ENCODE measurements at regions not wholly inside any gene's neighbourhood (a gene's known extent, or its start where the extent isn't known, plus 50 kb on each side); places are given as distances from the start of the nearest gene placed in this dataset.
"Not testable (repeated sequence)": the region's sequence is repeated elsewhere in the genome, so short reads cannot be mapped to it uniquely, and the experiment has no call there.

DNA sequence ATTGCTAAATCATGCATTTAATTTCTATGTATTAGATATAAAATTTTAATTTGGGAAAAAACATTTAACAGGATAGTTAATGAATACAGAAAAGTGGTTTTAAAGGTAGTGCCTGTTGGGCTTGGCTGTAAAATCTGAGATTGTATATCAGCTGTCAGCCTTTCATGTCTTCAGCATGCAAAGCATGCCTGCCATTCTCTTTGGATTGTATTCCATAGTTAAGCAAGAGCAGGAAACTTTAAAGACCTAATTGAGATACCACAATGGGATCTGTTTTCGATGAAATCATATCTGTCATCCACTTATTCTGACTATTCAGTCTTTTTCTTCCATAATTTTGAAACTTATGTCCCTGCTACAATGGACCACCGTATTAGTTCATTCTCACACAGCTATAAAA lies 451.0 kb upstream of the DDI1 start:
- DNase-seq: no peak

DNA sequence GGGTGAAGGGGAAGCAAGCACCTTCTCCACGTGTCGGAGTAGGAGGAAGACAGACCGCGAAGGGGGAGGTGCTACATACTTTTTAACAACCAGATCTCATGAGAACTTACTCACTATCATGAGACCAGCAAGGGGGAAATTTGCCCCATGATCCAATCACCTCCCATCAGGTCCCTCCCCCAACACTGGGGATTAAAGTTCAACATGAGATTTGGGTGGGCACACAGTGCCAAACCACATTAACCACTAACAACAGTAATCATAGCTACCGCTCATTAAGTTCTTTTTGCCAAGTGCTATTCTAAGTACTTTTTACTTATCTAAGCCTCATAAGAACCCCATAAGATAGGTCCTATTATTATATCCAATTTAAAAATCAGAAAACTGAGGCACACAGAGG lies 450.5 kb upstream of the DDI1 start:
- no peak for DNase-seq

DNA sequence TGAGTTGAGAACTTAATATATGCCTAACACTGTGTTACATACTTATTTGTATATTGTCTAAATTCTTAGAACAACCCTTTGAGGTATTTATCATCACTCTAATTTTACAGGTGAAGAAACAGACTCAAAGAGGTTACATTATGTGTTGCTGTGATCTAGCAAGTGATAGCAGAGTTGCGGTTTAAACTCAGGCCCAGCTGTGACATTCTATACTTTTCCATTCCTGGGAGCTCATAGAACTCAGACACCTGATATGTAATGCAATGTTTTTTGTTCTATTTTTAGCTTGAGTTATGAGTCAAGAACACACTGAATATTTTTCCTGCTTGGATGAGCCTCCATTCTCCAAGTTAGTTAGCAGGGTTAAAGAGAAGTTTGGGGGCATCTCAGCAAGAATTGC lies 449.7 kb upstream of the DDI1 start:
- DNase-seq: no peak

DNA sequence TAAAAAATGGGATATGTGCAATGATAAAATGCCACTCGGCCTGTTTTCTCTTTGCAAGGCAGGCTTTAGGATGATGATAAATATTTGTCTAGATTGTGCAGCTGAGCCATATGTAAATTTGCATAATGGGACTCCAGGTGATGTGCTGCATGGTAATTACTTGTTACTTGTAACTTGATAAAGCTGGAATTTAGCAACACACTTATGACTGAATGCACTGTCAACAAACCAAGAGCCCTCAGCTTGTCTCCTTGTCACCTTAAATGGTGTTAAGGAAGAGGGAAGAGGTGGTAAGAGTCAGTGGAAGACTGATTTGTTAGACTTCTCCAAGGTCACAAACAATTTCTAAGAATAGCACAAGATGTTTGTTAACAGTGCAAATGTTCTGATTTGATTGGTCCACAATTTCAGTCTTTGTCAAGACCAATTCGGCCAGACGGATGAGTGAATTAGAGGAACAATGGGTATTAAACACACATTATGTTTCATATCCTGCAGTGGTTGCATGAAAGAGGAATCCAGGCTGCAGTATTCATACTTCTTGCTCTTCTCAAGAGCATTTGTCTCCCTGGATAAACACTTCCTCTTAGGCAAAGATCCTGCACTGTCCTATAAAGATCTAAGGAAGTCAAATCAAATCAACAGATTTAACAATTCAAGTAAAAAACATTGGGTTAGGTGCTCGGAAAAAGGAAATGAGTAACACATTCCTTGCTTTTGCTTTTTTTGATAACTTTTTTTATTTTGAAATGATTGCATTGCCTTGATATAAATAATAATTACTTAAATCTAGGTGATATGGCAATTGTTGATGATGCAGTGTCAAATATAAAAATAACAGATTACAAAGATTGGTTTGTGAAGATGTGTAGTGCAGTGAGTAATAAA lies 448.3 kb upstream of the DDI1 start:
- DNase-seq: no peak

DNA sequence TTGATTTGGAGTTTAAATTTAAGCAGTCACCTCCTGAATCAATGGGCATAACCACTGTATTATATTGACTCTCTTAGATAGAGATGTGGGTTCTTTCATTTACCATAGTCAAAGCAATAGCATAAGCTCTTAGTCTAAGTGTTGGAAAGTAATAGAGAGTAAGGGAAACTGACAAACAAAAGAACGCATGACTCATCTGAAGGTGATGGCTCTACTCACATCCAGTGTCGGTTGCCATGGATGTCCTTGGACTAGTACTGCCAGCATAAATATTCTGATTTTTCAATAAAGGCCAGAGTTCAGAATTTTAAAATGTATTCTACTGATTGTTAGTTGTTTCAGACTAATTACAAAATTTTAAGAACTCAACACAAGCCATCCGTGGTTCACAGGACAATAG lies 444.9 kb upstream of the DDI1 start:
- no peak for DNase-seq

DNA sequence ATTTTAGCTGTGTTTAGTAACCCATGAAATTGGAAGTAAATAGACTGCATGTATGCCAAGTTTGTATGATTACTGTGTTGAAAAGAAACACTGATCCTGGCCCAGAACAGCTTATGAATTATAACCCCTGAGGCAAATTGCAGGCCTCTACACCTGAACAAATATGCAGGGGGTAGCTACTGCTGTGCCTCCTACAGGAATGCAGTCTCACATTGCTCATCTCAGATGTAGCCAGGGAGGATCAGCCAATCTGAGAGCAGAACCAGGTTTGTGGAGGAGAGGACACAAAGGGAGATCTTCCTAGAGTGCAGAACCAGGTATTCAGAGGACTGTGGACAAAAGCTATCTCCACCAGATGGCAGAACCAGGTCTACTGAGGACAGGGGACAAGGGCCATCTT lies 442.2 kb upstream of the DDI1 start:
- DNase-seq: no peak

DNA sequence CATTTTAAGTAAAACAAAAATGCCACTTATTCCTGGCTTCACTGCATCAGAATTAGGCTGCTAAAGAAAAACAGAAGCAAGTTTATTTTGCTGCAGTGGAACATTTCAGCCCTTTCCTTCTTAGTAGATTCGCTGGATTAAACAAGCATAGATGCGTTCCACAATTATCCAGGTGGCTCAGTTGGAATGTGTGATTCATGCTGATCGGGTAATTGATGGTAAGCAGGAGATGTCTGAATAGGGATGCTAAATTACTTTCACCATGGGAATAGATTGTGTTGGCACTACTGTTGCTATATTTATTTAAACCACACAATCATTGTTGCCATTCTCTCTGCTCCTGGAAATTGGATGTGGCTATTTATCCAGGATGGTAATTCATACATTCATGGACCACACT lies 440.1 kb upstream of the DDI1 start:
- no peak for DNase-seq

DNA sequence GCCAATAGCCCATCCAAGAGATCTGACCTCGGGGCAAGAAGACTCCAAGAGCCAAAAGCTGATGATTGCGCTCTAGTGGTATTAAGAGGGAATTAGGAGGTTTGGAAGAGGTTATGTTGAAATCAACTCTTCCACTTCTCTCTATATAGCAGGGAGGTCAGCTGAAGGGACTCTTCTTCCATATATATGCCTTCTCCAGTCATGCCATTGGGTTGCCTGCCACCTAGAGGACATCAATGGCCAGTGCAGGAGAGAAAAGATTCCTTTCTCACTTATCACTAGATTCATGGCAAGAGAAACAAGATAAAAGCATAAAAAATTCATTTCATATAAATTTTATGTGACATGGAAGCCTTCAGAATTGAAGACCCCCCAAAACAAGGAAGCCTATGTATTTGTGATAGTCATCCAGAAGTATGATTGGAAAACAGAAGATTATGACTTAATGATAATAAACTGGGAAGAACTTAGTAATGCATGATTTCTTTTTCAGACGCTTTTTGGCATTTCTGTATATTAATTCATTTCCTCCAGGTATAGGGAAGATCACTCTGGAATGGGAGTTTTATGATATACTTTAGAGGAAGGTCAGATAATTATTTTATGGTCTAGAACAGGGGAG lies 435.1 kb upstream of the DDI1 start:
- peak; percentile 31 for DNase-seq

DNA sequence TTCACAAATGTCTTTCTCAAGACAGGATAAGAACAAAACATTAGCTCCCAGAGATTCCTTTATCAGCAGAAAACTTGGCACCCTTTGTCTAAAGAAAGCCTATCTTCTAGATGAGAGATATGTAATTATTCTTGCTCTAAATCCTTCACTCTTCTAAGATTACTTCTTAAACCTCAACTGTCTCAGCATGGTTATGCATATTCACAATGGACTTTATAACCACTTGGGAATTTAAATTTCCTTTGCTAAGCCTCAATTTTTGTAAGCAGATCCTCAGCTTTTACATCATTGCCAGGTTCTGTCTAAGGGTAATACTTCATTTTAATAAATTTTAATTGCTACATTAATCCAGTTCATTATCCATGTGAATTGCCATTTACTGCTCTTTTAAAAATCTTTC lies 433.6 kb upstream of the DDI1 start:
- no peak for DNase-seq

DNA sequence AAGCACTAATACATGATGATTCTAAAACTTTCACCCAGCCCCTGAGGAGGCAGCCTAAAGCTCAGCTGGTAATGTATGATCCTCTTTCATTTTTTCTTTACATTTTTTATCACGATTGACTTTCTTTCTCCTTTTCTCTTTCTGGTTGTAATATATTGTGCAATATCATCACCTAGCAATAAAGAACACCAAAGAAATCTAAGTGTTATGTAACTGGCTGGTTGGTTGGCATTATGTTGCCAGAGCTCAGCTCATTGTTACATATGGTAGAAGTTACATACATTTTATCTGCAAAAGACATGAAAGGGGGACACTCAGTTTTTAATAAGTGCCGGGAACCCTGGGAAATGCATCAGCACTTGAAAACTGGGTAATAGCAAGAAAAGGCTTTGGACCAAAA lies 432.1 kb upstream of the DDI1 start:
- no peak for DNase-seq

DNA sequence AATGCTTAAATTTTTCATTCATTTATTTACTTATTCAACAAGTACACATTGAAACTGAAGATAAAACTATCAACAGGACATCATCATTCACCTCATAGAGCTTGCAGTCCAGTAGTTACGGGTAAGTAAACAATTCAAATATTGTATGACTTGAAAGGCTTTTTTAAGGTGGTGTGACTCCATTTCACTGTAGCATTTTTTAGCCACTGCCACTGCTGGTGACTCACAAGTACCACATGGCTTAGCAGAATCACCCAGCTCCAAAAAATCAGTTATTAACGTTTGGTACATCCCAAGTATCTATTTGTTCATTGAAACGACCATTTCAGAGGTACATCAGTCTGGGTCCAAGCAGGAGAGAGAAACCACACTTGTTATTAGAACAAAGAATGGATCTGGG lies 427.9 kb upstream of the DDI1 start:
- DNase-seq: no peak

DNA sequence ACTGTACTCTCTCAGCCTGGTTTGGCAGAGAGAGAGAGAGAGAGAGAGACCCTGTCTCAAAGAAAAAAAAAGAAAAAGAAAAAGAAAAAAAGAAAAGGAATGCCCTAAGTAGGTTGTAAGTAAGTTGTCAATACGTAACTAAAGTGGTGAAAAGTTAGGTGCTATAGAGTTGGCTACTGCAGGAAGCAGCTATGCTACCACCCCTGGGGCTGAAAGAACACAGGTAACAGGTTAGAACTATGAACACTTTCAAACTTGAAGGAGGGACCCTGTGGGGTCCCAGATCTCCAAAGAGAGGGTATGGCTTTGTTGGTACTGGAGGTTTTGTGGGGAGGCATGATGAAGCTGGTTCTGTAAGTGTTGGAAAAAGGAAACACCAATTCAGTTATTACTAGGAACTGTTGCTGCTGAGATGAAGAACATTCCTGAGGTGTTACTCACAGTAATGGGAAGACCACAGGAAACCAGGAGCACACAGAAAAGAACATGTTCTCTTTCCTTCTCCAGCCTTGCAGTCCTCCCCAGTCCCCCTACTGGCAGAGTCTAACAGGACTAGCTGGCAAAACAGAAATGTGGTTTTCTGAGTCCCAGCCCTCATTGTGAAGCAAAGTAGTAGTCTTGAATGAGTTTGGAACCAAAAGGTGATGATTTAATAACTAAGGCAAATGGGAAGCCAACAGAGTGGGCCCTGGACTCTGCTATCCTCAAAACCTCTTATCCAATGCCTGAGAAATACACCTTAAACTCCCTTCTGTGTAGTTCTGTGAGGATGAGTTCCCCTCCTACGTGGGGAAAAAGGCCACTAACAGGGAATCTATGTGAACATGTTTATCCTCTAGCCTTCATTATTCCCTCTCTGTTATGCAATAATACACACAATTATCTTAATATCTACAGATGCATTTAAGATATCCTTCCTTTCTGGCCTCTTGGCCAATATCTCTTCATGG lies 427.0 kb upstream of the DDI1 start:
- DNase-seq: peak; percentile 38

DNA sequence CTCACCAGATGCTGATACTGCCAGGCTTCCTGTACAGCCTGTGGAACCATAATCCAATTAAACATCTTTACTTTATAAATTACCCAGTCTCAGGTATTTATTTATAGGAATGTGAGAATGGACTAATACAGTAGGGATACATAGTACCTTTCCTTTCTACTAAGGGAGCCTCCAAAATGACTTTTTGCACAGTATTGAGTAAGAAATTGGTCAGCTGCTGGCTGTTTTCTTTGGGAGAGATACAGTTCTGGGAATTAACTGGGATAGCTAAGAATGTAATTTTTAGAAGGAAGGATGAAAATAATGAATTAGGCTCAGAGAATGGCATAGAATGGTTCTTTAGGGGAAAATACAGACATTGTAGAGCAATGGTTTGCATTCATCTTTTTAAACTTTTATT lies 426.0 kb upstream of the DDI1 start:
- no peak for DNase-seq

DNA sequence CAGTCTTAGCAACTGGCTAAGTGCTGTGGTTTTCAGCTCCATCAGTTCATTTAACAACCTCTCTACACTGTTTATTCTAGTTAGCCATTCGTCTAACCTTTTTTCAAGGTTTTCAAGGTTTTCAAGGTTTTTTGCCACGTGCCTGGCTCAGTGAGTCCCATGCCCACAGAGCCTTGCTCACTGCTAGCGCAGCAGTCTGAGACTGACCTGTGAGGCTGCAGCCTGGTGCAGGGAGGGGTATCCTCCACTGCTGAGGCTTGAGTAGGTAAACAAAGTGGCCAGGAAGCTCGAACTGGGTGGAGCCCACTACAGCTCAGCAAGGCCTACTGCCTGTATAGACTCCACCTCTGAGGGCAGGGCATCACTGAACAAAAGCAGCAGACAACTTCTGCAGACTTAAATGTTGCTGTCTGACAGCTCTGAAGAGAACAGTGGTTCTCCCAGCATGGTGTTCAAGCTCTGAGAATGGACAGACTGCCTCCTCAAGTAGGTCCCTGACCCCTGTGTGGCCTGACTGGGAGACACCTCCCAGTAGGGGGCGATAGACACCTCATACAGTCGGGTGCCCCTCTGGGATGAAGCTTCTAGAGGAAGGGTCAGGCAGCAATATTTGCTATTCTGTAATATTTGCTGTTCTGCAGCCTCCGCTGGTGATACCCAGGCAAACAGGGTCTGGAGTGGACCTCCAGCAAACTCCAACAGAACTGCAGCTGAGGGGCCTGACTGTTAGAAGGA lies 424.7 kb upstream of the DDI1 start:
- not testable (repeated sequence) for DNase-seq

DNA sequence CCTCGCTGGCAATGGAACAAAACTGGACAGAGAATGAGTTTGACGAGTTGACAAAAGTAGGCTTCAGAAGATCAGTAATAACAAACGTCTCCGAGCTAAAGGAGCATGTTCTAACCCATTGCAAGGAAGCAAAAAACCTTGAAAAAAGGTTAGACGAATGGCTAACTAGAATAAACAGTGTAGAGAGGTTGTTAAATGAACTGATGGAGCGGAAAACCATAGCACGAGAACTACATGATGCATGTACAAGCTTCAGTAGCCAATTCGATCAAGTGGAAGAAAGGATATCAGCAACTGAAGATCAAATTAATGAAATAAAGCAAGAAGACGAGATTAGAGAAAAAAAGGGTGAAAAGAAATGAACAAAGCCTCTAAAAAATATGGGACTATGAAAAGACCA lies 424.0 kb upstream of the DDI1 start:
- DNase-seq: not testable (repeated sequence)

DNA sequence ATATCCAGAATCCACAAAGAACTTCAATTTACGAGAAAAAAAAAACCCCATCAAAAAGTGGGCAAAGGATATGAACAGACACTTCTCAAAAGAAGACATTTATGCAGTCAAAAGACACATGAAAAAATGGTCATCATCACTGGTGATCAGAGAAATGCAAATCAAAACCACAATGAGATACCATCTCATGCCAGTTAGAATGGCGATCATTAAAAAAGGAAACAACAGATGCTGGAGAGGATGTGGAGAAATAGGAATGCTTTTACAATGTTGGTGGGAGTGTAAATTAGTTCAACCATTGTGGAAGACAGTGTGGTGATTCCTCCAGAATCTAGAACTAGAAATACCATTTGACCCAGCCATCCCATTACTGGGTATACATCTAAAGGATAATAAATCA lies 419.9 kb upstream of the DDI1 start:
- DNase-seq: not testable (repeated sequence)

DNA sequence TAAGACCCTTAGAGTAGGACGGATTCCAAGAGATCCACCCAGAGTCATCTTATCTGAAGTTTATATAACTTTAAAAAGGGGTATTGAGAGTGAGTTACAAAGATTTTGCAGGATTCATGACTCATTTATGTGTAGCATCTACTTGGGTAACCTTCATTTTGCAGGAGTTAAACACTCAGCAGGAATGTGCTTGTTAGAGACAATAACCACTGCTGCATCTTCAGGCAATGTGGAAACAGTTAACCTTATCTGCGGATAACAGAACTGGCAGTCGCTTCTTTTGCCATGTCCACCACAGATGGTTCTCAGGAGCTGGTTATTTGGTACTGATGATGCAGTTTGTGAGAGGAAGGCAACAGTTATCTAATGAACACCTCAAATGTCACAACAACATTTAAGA lies 417.9 kb upstream of the DDI1 start:
- DNase-seq: no peak

DNA sequence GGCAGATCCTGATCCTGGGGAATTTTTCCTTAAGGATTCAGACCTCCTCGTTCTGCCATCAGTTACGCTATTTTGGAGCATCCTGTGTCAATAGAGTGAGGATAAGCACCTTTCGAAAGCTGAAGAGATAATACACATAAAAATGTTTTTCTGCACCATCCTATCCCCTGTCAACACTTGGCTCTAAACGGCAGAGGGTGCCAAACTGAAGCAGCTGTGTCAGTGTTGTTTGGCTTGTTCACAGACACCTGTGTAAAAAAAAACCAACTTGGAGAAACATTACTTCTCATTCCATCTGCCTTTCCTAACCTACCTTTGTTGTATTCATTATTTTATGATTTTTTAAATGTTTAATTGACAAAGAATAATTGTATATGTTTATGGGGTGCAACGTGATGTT lies 417.0 kb upstream of the DDI1 start:
- DNase-seq: no peak

DNA sequence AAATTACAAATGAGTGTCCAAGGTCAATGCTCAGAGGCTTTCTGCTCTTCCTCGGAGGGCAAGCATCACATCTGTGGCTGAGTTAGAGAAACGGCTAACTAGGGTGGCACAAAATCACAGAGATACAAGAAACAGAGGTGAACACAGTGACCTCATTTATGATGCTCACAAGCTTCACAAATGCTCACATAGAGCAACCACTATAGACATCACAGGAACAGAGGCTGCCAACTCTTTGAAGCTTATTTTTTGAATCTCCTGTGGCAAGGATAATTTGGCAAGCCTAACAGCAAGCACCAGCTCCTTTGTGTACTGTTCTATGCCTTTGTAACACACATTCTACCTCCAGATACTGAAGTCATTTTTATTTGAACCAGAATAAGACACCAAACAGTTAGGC lies 416.5 kb upstream of the DDI1 start:
- no peak for DNase-seq

DNA sequence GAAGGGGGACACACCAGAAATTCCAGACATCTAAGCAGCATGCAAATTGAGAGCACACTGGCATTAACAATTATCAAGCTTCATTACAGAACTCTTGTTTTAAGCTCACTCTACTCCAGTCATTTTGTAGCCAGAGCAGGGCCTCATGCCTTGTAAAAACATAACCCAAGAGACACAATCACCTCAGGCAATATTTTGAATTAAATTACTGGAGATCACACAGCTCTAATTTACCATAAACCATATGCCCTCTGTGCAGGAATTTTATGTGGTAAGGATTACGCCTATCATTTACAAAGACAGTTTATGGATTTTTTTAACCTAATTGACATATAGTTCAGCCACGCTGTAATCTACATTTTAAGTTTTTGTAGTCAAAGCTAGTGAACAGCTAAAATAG lies 414.1 kb upstream of the DDI1 start:
- no peak for DNase-seq

DNA sequence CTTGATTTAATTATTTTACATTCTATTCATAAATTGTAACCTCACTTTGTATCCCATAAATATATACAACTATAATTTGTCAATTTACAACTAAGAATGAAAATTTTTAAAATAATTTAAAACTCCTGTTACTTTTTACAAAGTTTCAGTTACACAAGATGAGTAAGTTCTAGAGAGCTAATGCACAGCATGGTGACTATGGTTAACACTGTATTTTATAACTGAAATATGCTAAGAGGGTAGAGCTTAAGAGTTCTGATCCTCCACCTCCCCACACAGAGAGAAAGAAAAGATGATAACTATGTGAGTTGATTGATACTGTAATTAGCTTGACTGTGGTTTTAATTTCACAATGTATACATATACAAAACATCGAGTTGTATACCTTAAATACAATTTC lies 412.5 kb upstream of the DDI1 start:
- no peak for DNase-seq

DNA sequence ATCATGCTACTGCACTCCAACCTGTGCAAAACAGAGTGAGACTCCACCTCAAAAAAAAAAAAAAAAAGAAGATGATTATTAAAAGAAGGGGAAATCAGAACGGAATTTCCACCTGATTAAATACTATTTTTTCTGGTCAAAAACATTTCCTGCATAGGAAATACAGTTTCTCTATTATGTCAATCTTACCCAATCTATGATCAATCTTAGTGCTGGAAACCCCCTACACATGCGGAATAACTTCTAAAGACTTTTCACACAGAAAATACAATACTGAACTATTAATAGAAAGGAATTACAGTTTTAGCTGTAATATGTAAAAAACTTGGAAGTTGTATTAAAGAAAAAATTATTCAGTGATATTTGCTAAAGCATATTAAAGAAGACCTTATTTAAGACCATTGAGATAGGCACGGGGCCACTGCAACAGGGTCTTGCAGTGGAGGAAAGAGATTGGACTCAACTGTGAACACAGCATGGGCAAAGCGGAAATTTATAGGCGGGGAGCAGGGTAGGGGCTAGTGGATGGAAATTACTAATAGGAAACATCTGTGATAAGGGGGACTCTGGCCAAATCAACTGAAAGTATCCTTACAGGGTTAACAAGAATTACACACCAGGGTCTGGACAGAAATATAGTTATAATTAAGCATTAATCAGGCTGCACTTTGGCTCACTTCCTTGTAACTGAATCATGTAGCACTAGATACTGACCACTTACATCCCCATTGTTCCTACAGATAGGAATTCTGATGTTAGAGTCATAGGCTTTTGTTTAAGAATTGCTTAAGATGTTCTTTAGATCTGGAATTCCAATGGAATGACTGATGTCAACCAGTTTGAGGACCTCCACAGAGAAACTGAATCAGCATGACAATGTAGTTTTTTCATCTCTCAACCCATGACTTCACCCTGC lies 411.5 kb upstream of the DDI1 start:
- DNase-seq: no peak
